ENCODE measurements at regions not wholly inside any gene's neighbourhood (a gene's known extent, or its start where the extent isn't known, plus 50 kb on each side); places are given as distances from the start of the nearest gene placed in this dataset.

GRCh38 chr9:102841376-102841775 lies 153.8 kb upstream of the CYLC2 start:
- H3K4me2 ChIP-seq (ENCODE audit: low read length): no peak overlapping the region
- H3K27me3 ChIP-seq (ENCODE audit: insufficient read depth, low read depth, low read length): no peaks in the 10 kb centered on the region
- no peak overlapping the region for H2AFZ ChIP-seq (ENCODE audit: low read depth, low read length)
- no peak overlapping the region for H3K4me3 ChIP-seq (ENCODE audit: low read length)
- no peaks in the 10 kb centered on the region for H3K79me2 ChIP-seq (replicated peaks; ENCODE audit: insufficient read depth, low read length)
- no peaks in the 10 kb centered on the region for H4K20me1 ChIP-seq (ENCODE audit: insufficient read depth)
- no peaks in the 10 kb centered on the region for H3F3A ChIP-seq (ENCODE audit: insufficient read depth, low read length, poor library complexity, severe bottlenecking)
- no peaks in the 10 kb centered on the region for H3K9me3 ChIP-seq (ENCODE audit: low read length)
- no peaks in the 10 kb centered on the region for H3K36me3 ChIP-seq (ENCODE audit: insufficient read depth, low read length)
- no peaks in the 10 kb centered on the region for H3K9me2 ChIP-seq (ENCODE audit: insufficient read depth, low read length)
- no peak overlapping the region for H3K9ac ChIP-seq (ENCODE audit: low read length)
- no peak for TF ChIP-seq SMC3 (conservative IDR thresholded peaks at IDR 0.05; ENCODE audit: poor library complexity)
- no peak for TF ChIP-seq EP300 (conservative IDR thresholded peaks at IDR 0.05; ENCODE audit: poor library complexity, severe bottlenecking)
- H3K27ac ChIP-seq (ENCODE audit: low read length): no peak overlapping the region

DNA sequence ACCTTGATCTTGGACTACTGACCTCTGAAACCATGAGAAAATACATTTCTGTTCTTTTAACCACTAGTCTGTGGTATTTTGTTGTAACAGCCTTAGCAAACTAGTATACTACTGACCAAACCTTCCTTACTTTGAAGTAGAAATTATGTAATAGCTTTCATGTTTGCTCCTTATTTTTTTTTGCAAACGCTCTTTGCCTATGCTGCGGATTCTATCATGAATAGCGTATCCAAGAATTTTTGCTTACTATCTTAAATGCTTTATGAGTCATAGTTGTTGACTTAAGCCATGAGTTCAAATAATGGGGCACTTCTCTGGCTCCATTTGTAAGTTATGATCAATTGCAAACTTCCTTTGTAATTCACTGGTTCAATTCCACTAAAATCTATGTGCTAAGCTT lies 154.8 kb upstream of the CYLC2 start:
- Histone ChIP-seq H3K27me3 (ENCODE audit: insufficient read depth, low read depth, low read length) (no peaks in the 10 kb centered on the region), H3K9ac (ENCODE audit: low read length) (no peak overlapping the region), H3K9me2 (ENCODE audit: insufficient read depth, low read length) (no peaks in the 10 kb centered on the region), H3K79me2 (replicated peaks; ENCODE audit: insufficient read depth, low read length) (no peaks in the 10 kb centered on the region), H3K4me3 (ENCODE audit: low read length) (no peak overlapping the region), H4K20me1 (ENCODE audit: insufficient read depth) (no peaks in the 10 kb centered on the region), H2AFZ (ENCODE audit: low read depth, low read length) (no peak overlapping the region), H3K36me3 (ENCODE audit: insufficient read depth, low read length) (no peaks in the 10 kb centered on the region), H3K4me2 (ENCODE audit: low read length) (no peak overlapping the region), H3K27ac (ENCODE audit: low read length) (no peak overlapping the region), H3K9me3 (ENCODE audit: low read length) (no peaks in the 10 kb centered on the region), H3F3A (ENCODE audit: insufficient read depth, low read length, poor library complexity, severe bottlenecking) (no peaks in the 10 kb centered on the region)
- TF ChIP-seq CTCF (IDR thresholded peaks at IDR 0.05; ENCODE audit: poor library complexity, severe bottlenecking) (no peak), EP300 (conservative IDR thresholded peaks at IDR 0.05; ENCODE audit: poor library complexity, severe bottlenecking) (no peak), SMC3 (conservative IDR thresholded peaks at IDR 0.05; ENCODE audit: poor library complexity) (no peak), TAF1 (IDR thresholded peaks at IDR 0.05; ENCODE audit: low read depth) (no peak), EZH2 (IDR thresholded peaks at IDR 0.05; ENCODE audit: borderline replicate concordance, insufficient read depth, low read length, poor library complexity, severe bottlenecking) (no peak), POLR2AphosphoS5 (IDR thresholded peaks at IDR 0.05) (no peak)
- TF ChIP-seq, protein P1, sequence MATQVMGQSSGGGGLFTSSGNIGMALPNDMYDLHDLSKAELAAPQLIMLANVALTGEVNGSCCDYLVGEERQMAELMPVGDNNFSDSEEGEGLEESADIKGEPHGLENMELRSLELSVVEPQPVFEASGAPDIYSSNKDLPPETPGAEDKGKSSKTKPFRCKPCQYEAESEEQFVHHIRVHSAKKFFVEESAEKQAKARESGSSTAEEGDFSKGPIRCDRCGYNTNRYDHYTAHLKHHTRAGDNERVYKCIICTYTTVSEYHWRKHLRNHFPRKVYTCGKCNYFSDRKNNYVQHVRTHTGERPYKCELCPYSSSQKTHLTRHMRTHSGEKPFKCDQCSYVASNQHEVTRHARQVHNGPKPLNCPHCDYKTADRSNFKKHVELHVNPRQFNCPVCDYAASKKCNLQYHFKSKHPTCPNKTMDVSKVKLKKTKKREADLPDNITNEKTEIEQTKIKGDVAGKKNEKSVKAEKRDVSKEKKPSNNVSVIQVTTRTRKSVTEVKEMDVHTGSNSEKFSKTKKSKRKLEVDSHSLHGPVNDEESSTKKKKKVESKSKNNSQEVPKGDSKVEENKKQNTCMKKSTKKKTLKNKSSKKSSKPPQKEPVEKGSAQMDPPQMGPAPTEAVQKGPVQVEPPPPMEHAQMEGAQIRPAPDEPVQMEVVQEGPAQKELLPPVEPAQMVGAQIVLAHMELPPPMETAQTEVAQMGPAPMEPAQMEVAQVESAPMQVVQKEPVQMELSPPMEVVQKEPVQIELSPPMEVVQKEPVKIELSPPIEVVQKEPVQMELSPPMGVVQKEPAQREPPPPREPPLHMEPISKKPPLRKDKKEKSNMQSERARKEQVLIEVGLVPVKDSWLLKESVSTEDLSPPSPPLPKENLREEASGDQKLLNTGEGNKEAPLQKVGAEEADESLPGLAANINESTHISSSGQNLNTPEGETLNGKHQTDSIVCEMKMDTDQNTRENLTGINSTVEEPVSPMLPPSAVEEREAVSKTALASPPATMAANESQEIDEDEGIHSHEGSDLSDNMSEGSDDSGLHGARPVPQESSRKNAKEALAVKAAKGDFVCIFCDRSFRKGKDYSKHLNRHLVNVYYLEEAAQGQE (IDR thresholded peaks at IDR 0.05; ENCODE audit: borderline replicate concordance): no peak

DNA sequence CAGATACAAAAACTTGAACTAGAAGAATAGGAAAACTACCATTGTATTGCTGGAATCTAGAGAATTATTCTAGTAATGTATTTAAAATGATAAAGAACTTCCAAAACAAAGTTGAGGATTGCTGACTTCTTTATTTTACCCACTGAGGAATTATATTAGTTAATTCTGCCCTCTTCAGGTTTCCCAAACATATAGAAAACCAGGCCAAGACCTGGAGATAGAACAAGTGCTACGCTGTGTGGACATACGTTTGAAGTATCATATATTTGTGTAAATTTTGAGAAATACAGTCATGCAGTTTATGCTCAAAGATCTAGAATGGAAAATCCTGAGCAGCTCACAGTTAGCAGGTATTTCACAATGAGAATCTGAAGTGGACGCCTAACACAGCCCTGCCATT lies 162.3 kb upstream of the CYLC2 start:
- Histone ChIP-seq H3F3A (ENCODE audit: insufficient read depth, low read length, poor library complexity, severe bottlenecking) (no peaks in the 10 kb centered on the region), H3K4me3 (ENCODE audit: low read length) (no peak overlapping the region), H3K4me2 (ENCODE audit: low read length) (no peak overlapping the region), H4K20me1 (ENCODE audit: insufficient read depth) (no peaks in the 10 kb centered on the region), H3K27ac (ENCODE audit: low read length) (no peak overlapping the region), H2AFZ (ENCODE audit: low read depth, low read length) (no peak overlapping the region), H3K9me2 (ENCODE audit: insufficient read depth, low read length) (no peaks in the 10 kb centered on the region), H3K9ac (ENCODE audit: low read length) (no peak overlapping the region), H3K79me2 (replicated peaks; ENCODE audit: insufficient read depth, low read length) (no peaks in the 10 kb centered on the region), H3K27me3 (ENCODE audit: insufficient read depth, low read depth, low read length) (no peaks in the 10 kb centered on the region), H3K36me3 (ENCODE audit: insufficient read depth, low read length) (no peaks in the 10 kb centered on the region), H3K9me3 (ENCODE audit: low read length) (no peaks in the 10 kb centered on the region)
- TF ChIP-seq CTCF (IDR thresholded peaks at IDR 0.05; ENCODE audit: poor library complexity, severe bottlenecking): no peak
- TF ChIP-seq RAD21 (conservative IDR thresholded peaks at IDR 0.05): no peak
- no peak for TF ChIP-seq EP300 (conservative IDR thresholded peaks at IDR 0.05; ENCODE audit: poor library complexity, severe bottlenecking)
- TF ChIP-seq, protein P1 (IDR thresholded peaks at IDR 0.05; ENCODE audit: borderline replicate concordance): no peak
- no peak for TF ChIP-seq POLR2AphosphoS5 (IDR thresholded peaks at IDR 0.05)
- TF ChIP-seq SMC3 (conservative IDR thresholded peaks at IDR 0.05; ENCODE audit: poor library complexity): no peak
- TF ChIP-seq MXI1 (conservative IDR thresholded peaks at IDR 0.05; ENCODE audit: poor library complexity, severe bottlenecking): no peak

Measured in neural cell (in vitro differentiated cells).